ENCODE measurements at regions not wholly inside any gene's neighbourhood (a gene's known extent, or its start where the extent isn't known, plus 50 kb on each side); places are given as distances from the start of the nearest gene placed in this dataset.

- no peak overlapping the region for H3K4me3 ChIP-seq (replicated peaks; ENCODE audit: insufficient read depth, low read length)
- DNase-seq (ENCODE audit: low read depth in 1 of 2, low spot score in 1 of 2), result no peak
- TF ChIP-seq REST (IDR thresholded peaks at IDR 0.05; ENCODE audit: insufficient replicate concordance, low read depth) (no peak), SPI1 (IDR thresholded peaks at IDR 0.05; ENCODE audit: borderline replicate concordance, low read depth) (no peak), GABPA (IDR thresholded peaks at IDR 0.05; ENCODE audit: low read depth) (no peak)
- no peak overlapping the region for H3K27ac ChIP-seq (replicated peaks)
- no peaks in the 10 kb centered on the region for H3K27me3 ChIP-seq (ENCODE audit: insufficient read depth, poor library complexity, severe bottlenecking)
Measured at GRCh38 chr6:81309811-81310210, 442.7 kb downstream of the TENT5A start.

GRCh38 chr6:81308577-81309279 lies 443.8 kb downstream of the TENT5A start:
- no peaks in the 10 kb centered on the region for H3K27me3 ChIP-seq (ENCODE audit: insufficient read depth, poor library complexity, severe bottlenecking)
- DNase-seq (ENCODE audit: low read depth in 1 of 2, low spot score in 1 of 2), result no peak
- no peak overlapping the region for H3K27ac ChIP-seq (replicated peaks)
- TF ChIP-seq POLR2AphosphoS5 (IDR thresholded peaks at IDR 0.05; ENCODE audit: low read depth), result no peak
- no peak for TF ChIP-seq GABPA (IDR thresholded peaks at IDR 0.05; ENCODE audit: low read depth)
- no peak for TF ChIP-seq SPI1 (IDR thresholded peaks at IDR 0.05; ENCODE audit: borderline replicate concordance, low read depth)
- TF ChIP-seq REST (IDR thresholded peaks at IDR 0.05; ENCODE audit: insufficient replicate concordance, low read depth), result no peak
- TF ChIP-seq CTCF (IDR thresholded peaks at IDR 0.05; ENCODE audit: insufficient read depth, low read length), result no peak
- no peak overlapping the region for H3K4me3 ChIP-seq (replicated peaks; ENCODE audit: insufficient read depth, low read length)

GRCh38 chr6:81307651-81308214 lies 444.7 kb downstream of the TENT5A start:
- no peak for TF ChIP-seq CTCF (IDR thresholded peaks at IDR 0.05; ENCODE audit: insufficient read depth, low read length)
- no peak overlapping the region for H3K4me3 ChIP-seq (replicated peaks; ENCODE audit: insufficient read depth, low read length)
- no peak overlapping the region for H3K27ac ChIP-seq (replicated peaks)
- no peak for DNase-seq (ENCODE audit: low read depth in 1 of 2, low spot score in 1 of 2)
- no peaks in the 10 kb centered on the region for H3K27me3 ChIP-seq (ENCODE audit: insufficient read depth, poor library complexity, severe bottlenecking)

DNA sequence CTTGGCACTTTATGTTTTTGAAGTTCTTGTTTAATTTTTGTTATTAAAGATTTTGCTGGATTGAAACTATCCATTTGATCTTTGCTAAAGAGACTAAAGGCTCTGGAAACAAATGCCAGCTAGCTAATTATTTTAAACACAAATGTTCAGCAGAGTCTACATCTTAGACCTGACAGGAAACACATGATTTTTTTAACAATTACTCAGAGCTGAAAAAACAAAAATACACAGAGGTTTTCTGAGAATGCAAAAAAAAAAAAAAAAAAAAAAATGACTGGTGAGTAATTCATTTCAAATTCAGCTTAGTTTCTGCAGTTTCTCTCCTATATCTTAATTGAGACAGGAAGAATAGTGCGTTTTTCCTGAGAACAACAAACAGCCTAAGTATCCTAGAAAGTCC lies 448.0 kb downstream of the TENT5A start:
- DNase-seq (ENCODE audit: low read depth in 1 of 2, low spot score in 1 of 2), result no peak
- no peak overlapping the region for H3K4me3 ChIP-seq (replicated peaks; ENCODE audit: insufficient read depth, low read length)
- no peak overlapping the region for H3K27ac ChIP-seq (replicated peaks)
- no peaks in the 10 kb centered on the region for H3K27me3 ChIP-seq (ENCODE audit: insufficient read depth, poor library complexity, severe bottlenecking)
- TF ChIP-seq REST (IDR thresholded peaks at IDR 0.05; ENCODE audit: insufficient replicate concordance, low read depth) (no peak), SPI1 (IDR thresholded peaks at IDR 0.05; ENCODE audit: borderline replicate concordance, low read depth) (no peak), GABPA (IDR thresholded peaks at IDR 0.05; ENCODE audit: low read depth) (no peak), CTCF (IDR thresholded peaks at IDR 0.05; ENCODE audit: insufficient read depth, low read length) (no peak), POLR2AphosphoS5 (IDR thresholded peaks at IDR 0.05; ENCODE audit: low read depth) (no peak)

All from HL-60 (cell line).